ENCODE measurements at regions not wholly inside any gene's neighbourhood (a gene's known extent, or its start where the extent isn't known, plus 50 kb on each side); places are given as distances from the start of the nearest gene placed in this dataset.
"Not testable (repeated sequence)": the region's sequence is repeated elsewhere in the genome, so short reads cannot be mapped to it uniquely, and the experiment has no call there.

DNA sequence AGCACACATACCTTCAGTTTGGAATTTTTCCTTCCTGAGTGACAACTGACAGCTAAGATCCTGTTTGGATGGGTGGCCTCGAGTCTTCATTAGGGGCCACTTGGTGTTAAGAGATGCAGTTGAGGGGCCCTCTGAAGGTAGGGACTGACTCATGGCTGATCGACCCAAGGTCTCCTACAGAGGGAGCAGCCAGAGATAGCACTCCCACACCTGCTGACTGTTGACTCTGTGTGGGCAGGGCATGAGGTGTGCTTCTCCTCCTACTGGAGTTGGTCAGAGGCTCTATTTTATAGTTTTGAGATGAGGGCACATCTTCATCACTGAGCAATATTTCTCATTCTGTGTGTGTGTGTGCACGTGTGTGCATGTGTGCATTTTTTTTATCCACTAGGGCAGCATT lies 378.8 kb upstream of the PODXL start:
- Mint-ChIP-seq H3K27ac (no peak overlapping the region), H3K4me1 (ENCODE audit: low read depth) (no peaks in the 10 kb centered on the region), H3K36me3 (ENCODE audit: low read depth) (no peaks in the 10 kb centered on the region), H3K27me3 (peaks cover 8% of the 10 kb centered on the region), H3K4me3 (no peak overlapping the region), H3K9me3 (no peaks in the 10 kb centered on the region)
- TF ChIP-seq, protein P1, sequence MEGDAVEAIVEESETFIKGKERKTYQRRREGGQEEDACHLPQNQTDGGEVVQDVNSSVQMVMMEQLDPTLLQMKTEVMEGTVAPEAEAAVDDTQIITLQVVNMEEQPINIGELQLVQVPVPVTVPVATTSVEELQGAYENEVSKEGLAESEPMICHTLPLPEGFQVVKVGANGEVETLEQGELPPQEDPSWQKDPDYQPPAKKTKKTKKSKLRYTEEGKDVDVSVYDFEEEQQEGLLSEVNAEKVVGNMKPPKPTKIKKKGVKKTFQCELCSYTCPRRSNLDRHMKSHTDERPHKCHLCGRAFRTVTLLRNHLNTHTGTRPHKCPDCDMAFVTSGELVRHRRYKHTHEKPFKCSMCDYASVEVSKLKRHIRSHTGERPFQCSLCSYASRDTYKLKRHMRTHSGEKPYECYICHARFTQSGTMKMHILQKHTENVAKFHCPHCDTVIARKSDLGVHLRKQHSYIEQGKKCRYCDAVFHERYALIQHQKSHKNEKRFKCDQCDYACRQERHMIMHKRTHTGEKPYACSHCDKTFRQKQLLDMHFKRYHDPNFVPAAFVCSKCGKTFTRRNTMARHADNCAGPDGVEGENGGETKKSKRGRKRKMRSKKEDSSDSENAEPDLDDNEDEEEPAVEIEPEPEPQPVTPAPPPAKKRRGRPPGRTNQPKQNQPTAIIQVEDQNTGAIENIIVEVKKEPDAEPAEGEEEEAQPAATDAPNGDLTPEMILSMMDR (IDR thresholded peaks at IDR 0.05) = no peak
- no peaks in the 10 kb centered on the region for H3K27me3 ChIP-seq (ENCODE audit: control insufficient read depth in 1 of 2, insufficient read depth in 2 of 2, low read length in 2 of 2)
- DNase-seq (no peak), ATAC-seq (ENCODE audit: poor library complexity) (no peak)
- no peaks in the 10 kb centered on the region for H3K4me1 ChIP-seq (ENCODE audit: insufficient read depth, low read length)
- ChIA-PET CTCF (no interaction called here), POLR2A (no interaction called here)
- H3K4me3 ChIP-seq (ENCODE audit: low read length) = no peak overlapping the region
- H3K27ac ChIP-seq (ENCODE audit: low read depth in 1 of 2, low read length in 2 of 2) = no peak overlapping the region
- intact Hi-C loops (cut with DNase I, micrococcal nuclease) = no loop called here
- peaks cover 0 to 5% of the 10 kb centered on the region in 2 experiments for H3K9me3 ChIP-seq (ENCODE audit: control insufficient read depth in 1 of 2, insufficient read depth in 1 of 2, low read length in 2 of 2)
- no peaks in the 10 kb centered on the region for H3K36me3 ChIP-seq (ENCODE audit: insufficient read depth, low read length)

GRCh38 chr7:131934452-131934851 lies 378.0 kb upstream of the PODXL start:
- Histone ChIP-seq H3K27me3 (ENCODE audit: control insufficient read depth in 1 of 2, insufficient read depth in 2 of 2, low read length in 2 of 2) (no peaks in the 10 kb centered on the region), H3K4me1 (ENCODE audit: insufficient read depth, low read length) (no peaks in the 10 kb centered on the region), H3K9me3 (ENCODE audit: control insufficient read depth in 1 of 2, insufficient read depth in 1 of 2, low read length in 2 of 2) (peaks cover 0 to 5% of the 10 kb centered on the region in 2 experiments), H3K27ac (ENCODE audit: low read depth in 1 of 2, low read length in 2 of 2) (no peak overlapping the region), H3K36me3 (ENCODE audit: insufficient read depth, low read length) (no peaks in the 10 kb centered on the region), H3K4me3 (ENCODE audit: low read length) (no peak overlapping the region)
- Mint-ChIP-seq H3K4me3 (no peak overlapping the region), H3K27ac (no peak overlapping the region), H3K4me1 (ENCODE audit: low read depth) (no peaks in the 10 kb centered on the region), H3K9me3 (no peaks in the 10 kb centered on the region), H3K36me3 (ENCODE audit: low read depth) (no peaks in the 10 kb centered on the region), H3K27me3 (peaks cover 11% of the 10 kb centered on the region)
- TF ChIP-seq, protein P1 (IDR thresholded peaks at IDR 0.05) = no peak
- ChIA-PET POLR2A (no interaction called here), CTCF (no interaction called here)
- DNase-seq (no peak), ATAC-seq (ENCODE audit: poor library complexity) (no peak)
- intact Hi-C loops (cut with DNase I, micrococcal nuclease) = no loop called here

DNA sequence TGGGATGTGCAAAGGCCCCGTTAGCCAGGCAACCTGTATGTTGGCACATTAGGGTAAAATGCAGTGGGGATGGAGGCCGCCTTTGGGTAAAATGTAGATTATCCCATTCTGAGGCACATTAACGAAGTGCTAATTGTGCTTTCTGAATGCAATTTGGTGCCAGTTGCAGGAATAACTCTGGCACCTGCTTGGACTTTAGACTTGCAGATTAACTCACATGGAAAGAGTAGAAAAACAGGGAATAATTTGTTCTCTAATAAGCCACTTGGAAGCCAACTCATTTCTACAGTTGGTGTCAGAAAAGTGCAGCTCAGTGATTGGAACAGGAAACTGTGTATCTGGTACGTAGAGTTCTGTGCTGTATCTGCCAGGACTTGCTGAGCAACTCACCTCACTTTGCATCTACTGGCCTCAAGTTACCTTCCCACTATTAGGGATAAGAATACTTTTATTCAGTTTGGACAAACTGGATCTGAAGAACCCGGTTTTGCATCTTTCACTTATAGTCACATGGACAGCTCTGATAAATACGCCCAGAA lies 377.4 kb upstream of the PODXL start:
- H3K36me3 Mint-ChIP-seq (ENCODE audit: low read depth) = no peaks in the 10 kb centered on the region
- intact Hi-C loops (cut with DNase I, micrococcal nuclease) = no loop called here
- no peaks in the 10 kb centered on the region for H3K9me3 Mint-ChIP-seq
- no peak overlapping the region for H3K27ac ChIP-seq (ENCODE audit: low read depth in 1 of 2, low read length in 2 of 2)
- no peaks in the 10 kb centered on the region for H3K4me1 ChIP-seq (ENCODE audit: insufficient read depth, low read length)
- TF ChIP-seq, protein P1 (IDR thresholded peaks at IDR 0.05) = no peak
- peaks cover 0 to 5% of the 10 kb centered on the region in 2 experiments for H3K9me3 ChIP-seq (ENCODE audit: control insufficient read depth in 1 of 2, insufficient read depth in 1 of 2, low read length in 2 of 2)
- DNase-seq (no peak), ATAC-seq (ENCODE audit: poor library complexity) (no peak)
- ChIA-PET POLR2A (no interaction called here), CTCF (no interaction called here)
- no peaks in the 10 kb centered on the region for H3K36me3 ChIP-seq (ENCODE audit: insufficient read depth, low read length)
- no peak overlapping the region for H3K27ac Mint-ChIP-seq
- H3K4me3 ChIP-seq (ENCODE audit: low read length) = no peak overlapping the region
- H3K27me3 Mint-ChIP-seq = peaks cover 16% of the 10 kb centered on the region
- H3K4me1 Mint-ChIP-seq (ENCODE audit: low read depth) = no peaks in the 10 kb centered on the region
- no peaks in the 10 kb centered on the region for H3K27me3 ChIP-seq (ENCODE audit: control insufficient read depth in 1 of 2, insufficient read depth in 2 of 2, low read length in 2 of 2)
- no peak overlapping the region for H3K4me3 Mint-ChIP-seq

- CTCF ChIA-PET; H3K27ac ChIP-seq (ENCODE audit: low read depth in 1 of 2, low read length in 2 of 2); H3K9me3 Mint-ChIP-seq; H3K4me1 ChIP-seq (ENCODE audit: insufficient read depth, low read length); H3K36me3 ChIP-seq (ENCODE audit: insufficient read depth, low read length); POLR2A ChIA-PET; H3K4me3 ChIP-seq (ENCODE audit: low read length); H3K27me3 ChIP-seq (ENCODE audit: control insufficient read depth in 1 of 2, insufficient read depth in 2 of 2, low read length in 2 of 2); H3K4me1 Mint-ChIP-seq (ENCODE audit: low read depth); H3K27ac Mint-ChIP-seq; H3K36me3 Mint-ChIP-seq (ENCODE audit: low read depth); intact Hi-C loops (cut with DNase I, micrococcal nuclease); H3K4me3 Mint-ChIP-seq; H3K9me3 ChIP-seq (ENCODE audit: control insufficient read depth in 1 of 2, insufficient read depth in 1 of 2, low read length in 2 of 2); ATAC-seq (ENCODE audit: poor library complexity); DNase-seq: not testable (repeated sequence)
- peaks cover 16% of the 10 kb centered on the region for H3K27me3 Mint-ChIP-seq
These were observed 376.8 kb upstream of the PODXL start for GRCh38 chr7:131933219-131933618.
